OCI-LY7 (cell line): ENCODE measurements at regions not wholly inside any gene's neighbourhood (a gene's known extent, or its start where the extent isn't known, plus 50 kb on each side); places are given as distances from the start of the nearest gene placed in this dataset.

Experiments used
- CTCF ChIP-seq: fragments of 200-600 bp; sonication (generic); conservative IDR thresholded peaks from 2 replicates; pipeline ENCODE4 v1.5.1; 2014; ENCODE audit warnings: mild to moderate bottlenecking, antibody characterized with exemption, low read length, moderate library complexity, mixed read lengths
- EZH2phosphoT487 ChIP-seq: fragments of 200-600 bp; sonication (generic); IDR thresholded peaks from 2 replicates; pipeline ENCODE4 v1.6.1; 2018; ENCODE audit warnings: low read depth, borderline replicate concordance, mild to moderate bottlenecking, mixed run types, antibody characterized with exemption, low read length, moderate library complexity, mixed read lengths

DNA sequence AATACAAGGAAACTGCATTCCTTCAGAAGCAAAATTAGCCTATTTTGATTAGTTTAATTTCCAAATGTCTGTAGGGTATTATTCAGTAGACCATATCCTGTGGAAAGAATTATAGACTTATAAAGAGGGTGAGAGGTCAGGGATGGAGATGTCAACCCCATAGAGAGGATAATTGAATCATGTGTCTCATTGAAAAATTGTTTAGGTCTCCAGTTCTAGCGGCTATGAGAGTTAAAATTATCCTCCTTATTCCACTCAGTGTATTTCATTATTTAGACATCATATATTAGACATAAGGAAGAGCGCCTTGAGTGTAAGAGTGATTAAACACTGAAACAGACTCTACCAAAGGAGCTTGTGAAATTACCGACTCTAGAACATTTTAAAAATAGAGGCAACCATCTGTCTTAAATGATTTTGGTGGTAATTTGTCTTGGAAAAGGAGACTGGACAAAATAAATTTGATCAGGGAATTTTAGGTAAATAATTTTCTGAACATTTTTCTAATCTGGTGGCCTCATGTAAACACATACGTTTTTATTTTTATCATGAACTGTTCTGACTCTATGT is 654.4 kb upstream of the TENM3 start:
- TF ChIP-seq CTCF, result no peak
- no peak for TF ChIP-seq EZH2phosphoT487
